ENCODE measurements at regions not wholly inside any gene's neighbourhood (a gene's known extent, or its start where the extent isn't known, plus 50 kb on each side); places are given as distances from the start of the nearest gene placed in this dataset.

- DNase-seq = no peak
- Histone ChIP-seq H3K9me2 (replicated peaks; ENCODE audit: insufficient read depth, low read length) (no peaks in the 10 kb centered on the region), H3K4me3 (ENCODE audit: low read length) (no peak overlapping the region), H3K9ac (ENCODE audit: low read length) (no peak overlapping the region), H2AFZ (ENCODE audit: low read length) (no peak overlapping the region), H3K4me1 (ENCODE audit: low read length) (no peaks in the 10 kb centered on the region), H3K4me2 (ENCODE audit: low read depth, low read length) (no peak overlapping the region), H4K20me1 (ENCODE audit: insufficient read depth, low read length) (no peaks in the 10 kb centered on the region), H3K79me2 (ENCODE audit: low read length) (no peaks in the 10 kb centered on the region), H3K9me3 (replicated peaks; ENCODE audit: insufficient read depth, low read length) (no peaks in the 10 kb centered on the region), H3K36me3 (replicated peaks; ENCODE audit: insufficient read depth, low read length) (no peaks in the 10 kb centered on the region), H3K27ac (ENCODE audit: low read length) (no peak overlapping the region), H3K27me3 (replicated peaks; ENCODE audit: insufficient read depth, low read length) (no peaks in the 10 kb centered on the region), H3F3A (ENCODE audit: insufficient read depth, low read length) (no peaks in the 10 kb centered on the region)
- TF ChIP-seq CTCF (IDR thresholded peaks at IDR 0.05; ENCODE audit: low read length) (no peak), EZH2phosphoT487 (IDR thresholded peaks at IDR 0.05; ENCODE audit: low read length) (no peak), EZH2 (optimal IDR thresholded peaks at IDR 0.05; ENCODE audit: low read depth, low read length) (no peak)
These were observed 291.1 kb downstream of the ZNF248 start for GRCh38 chr10:37566332-37566731.

DNA sequence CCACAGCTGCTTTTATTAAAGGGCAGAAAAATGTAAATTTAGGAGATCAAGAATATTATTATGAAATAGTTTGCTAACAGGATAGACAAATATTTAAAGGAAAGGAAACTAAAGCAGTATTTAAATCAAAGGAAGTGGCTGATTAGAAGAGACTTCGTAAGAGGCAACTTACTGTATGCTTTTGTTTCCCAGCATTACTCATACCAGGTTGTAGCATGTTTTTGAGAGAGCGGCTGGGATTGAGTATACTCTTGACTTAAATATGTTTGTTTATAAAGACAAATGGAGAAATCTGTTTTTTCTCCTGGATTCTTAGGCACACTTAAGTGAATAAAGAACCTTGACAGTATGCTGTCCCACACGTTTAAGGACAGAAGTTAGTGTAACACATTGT lies 293.7 kb downstream of the ZNF248 start:
- Histone ChIP-seq H4K20me1 (ENCODE audit: insufficient read depth, low read length) (no peaks in the 10 kb centered on the region), H3K4me3 (ENCODE audit: low read length) (no peak overlapping the region), H3K9me2 (replicated peaks; ENCODE audit: insufficient read depth, low read length) (no peaks in the 10 kb centered on the region), H3F3A (ENCODE audit: insufficient read depth, low read length) (no peaks in the 10 kb centered on the region), H3K9ac (ENCODE audit: low read length) (no peak overlapping the region), H3K79me2 (ENCODE audit: low read length) (no peaks in the 10 kb centered on the region), H3K9me3 (replicated peaks; ENCODE audit: insufficient read depth, low read length) (no peaks in the 10 kb centered on the region), H3K36me3 (replicated peaks; ENCODE audit: insufficient read depth, low read length) (no peaks in the 10 kb centered on the region), H2AFZ (ENCODE audit: low read length) (no peak overlapping the region), H3K4me1 (ENCODE audit: low read length) (no peaks in the 10 kb centered on the region), H3K4me2 (ENCODE audit: low read depth, low read length) (no peak overlapping the region), H3K27me3 (replicated peaks; ENCODE audit: insufficient read depth, low read length) (no peaks in the 10 kb centered on the region), H3K27ac (ENCODE audit: low read length) (no peak overlapping the region)
- no peak for TF ChIP-seq CTCF (IDR thresholded peaks at IDR 0.05; ENCODE audit: low read length)
- TF ChIP-seq EZH2 (optimal IDR thresholded peaks at IDR 0.05; ENCODE audit: low read depth, low read length) = no peak
- TF ChIP-seq EZH2phosphoT487 (IDR thresholded peaks at IDR 0.05; ENCODE audit: low read length) = no peak
- DNase-seq = no peak

DNA sequence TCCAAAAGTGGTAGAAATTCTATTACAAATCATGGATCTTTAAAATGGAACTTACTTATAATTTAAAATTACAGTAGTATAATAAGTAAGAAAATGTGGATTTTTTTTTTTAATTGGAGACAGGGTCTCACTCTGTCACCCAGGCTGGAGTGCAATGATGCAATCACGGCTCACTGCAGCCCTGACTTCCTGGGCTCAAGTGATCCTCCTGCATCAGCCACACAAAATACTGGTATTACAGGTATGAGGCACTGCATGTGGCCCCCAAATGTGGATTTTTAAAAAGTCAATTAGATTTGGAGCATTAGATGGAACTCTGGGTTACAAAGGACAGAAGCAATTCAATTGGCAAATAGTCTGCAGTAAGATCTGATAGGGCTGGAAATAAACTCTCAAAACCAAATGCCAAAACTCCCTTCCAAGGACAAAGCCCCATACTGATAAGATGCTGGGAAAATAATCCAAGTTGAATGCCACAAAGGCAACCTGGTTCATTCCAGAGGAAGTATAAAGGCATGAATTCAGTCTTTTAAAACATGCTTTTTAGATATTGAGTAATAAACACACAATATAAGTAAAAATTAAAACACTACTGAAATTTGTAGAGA lies 294.2 kb downstream of the ZNF248 start:
- Histone ChIP-seq H3K9me3 (replicated peaks; ENCODE audit: insufficient read depth, low read length) (no peaks in the 10 kb centered on the region), H3K4me2 (ENCODE audit: low read depth, low read length) (no peak overlapping the region), H3K27ac (ENCODE audit: low read length) (no peak overlapping the region), H3K9ac (ENCODE audit: low read length) (no peak overlapping the region), H4K20me1 (ENCODE audit: insufficient read depth, low read length) (no peaks in the 10 kb centered on the region), H3K9me2 (replicated peaks; ENCODE audit: insufficient read depth, low read length) (no peaks in the 10 kb centered on the region), H2AFZ (ENCODE audit: low read length) (no peak overlapping the region), H3K36me3 (replicated peaks; ENCODE audit: insufficient read depth, low read length) (no peaks in the 10 kb centered on the region), H3K4me3 (ENCODE audit: low read length) (no peak overlapping the region), H3K79me2 (ENCODE audit: low read length) (no peaks in the 10 kb centered on the region), H3K4me1 (ENCODE audit: low read length) (no peaks in the 10 kb centered on the region), H3F3A (ENCODE audit: insufficient read depth, low read length) (no peaks in the 10 kb centered on the region), H3K27me3 (replicated peaks; ENCODE audit: insufficient read depth, low read length) (no peaks in the 10 kb centered on the region)
- no peak for DNase-seq
- TF ChIP-seq EZH2 (optimal IDR thresholded peaks at IDR 0.05; ENCODE audit: low read depth, low read length) (no peak), CTCF (IDR thresholded peaks at IDR 0.05; ENCODE audit: low read length) (no peak), EZH2phosphoT487 (IDR thresholded peaks at IDR 0.05; ENCODE audit: low read length) (no peak)

Data from MM.1S (cell line).